SU-DHL-6 (cell line): ENCODE measurements at regions not wholly inside any gene's neighbourhood (a gene's known extent, or its start where the extent isn't known, plus 50 kb on each side); places are given as distances from the start of the nearest gene placed in this dataset.

Source experiments
- EZH2phosphoT487 ChIP-seq: fragments of 200-600 bp; sonication (generic), shearing (Covaris generic); conservative IDR thresholded peaks from 2 replicates; pipeline ENCODE4 v1.6.1; 2018; ENCODE audit warnings: mild to moderate bottlenecking, antibody characterized with exemption, low read length, moderate library complexity, mixed read lengths
- TF ChIP-seq, protein P1 (sequence below): fragments of 200-600 bp; sonication (generic); IDR thresholded peaks from one replicate; pipeline ENCODE4 v1.5.1; 2017; ENCODE audit warnings: antibody characterized with exemption, mild to moderate bottlenecking, low read length, moderate library complexity; ENCODE audit not compliant: insufficient read depth, poor library complexity, severe bottlenecking

DNA sequence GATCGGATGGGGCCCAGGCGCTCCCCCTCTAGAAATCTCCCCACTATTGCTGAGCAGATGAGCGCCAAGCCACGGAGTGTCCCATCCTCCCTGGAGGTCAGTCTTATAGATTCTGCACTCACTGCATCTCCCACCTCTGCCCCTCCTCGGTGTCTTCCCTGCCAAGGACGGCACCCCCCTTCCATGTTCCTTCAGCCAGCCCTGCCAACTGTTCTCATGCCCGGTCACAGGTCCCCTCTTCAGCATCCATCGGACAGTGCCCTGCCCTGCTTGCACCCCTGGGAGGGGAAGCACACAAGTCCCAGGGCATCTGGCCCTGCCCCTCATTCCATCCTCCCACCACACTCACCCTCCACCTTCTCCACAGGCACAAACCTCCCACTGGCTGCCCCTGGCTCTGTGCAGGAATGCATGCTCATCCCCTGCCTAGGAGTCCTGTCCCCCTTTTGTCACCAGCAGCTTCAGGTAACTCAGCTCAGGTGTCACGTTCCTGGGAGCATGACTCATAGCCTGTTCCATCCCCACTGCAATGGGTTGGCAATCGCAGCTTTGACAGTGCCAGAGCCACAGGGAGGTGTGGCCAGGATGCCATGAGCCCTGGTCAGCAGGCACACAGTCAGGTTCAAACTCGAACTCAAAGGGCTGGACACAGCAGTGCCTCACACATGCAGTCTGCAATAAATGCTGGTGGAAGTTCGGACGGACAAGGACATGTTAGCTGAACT is 234.7 kb upstream of the TCERG1L start:
- TF ChIP-seq, protein P1, sequence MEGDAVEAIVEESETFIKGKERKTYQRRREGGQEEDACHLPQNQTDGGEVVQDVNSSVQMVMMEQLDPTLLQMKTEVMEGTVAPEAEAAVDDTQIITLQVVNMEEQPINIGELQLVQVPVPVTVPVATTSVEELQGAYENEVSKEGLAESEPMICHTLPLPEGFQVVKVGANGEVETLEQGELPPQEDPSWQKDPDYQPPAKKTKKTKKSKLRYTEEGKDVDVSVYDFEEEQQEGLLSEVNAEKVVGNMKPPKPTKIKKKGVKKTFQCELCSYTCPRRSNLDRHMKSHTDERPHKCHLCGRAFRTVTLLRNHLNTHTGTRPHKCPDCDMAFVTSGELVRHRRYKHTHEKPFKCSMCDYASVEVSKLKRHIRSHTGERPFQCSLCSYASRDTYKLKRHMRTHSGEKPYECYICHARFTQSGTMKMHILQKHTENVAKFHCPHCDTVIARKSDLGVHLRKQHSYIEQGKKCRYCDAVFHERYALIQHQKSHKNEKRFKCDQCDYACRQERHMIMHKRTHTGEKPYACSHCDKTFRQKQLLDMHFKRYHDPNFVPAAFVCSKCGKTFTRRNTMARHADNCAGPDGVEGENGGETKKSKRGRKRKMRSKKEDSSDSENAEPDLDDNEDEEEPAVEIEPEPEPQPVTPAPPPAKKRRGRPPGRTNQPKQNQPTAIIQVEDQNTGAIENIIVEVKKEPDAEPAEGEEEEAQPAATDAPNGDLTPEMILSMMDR: no peak
- TF ChIP-seq EZH2phosphoT487: no peak
